Suprapubic skin (tissue), 4 donors: ENCODE measurements at regions not wholly inside any gene's neighbourhood (a gene's known extent, or its start where the extent isn't known, plus 50 kb on each side); places are given as distances from the start of the nearest gene placed in this dataset.
"Not testable (repeated sequence)": the region's sequence is repeated elsewhere in the genome, so short reads cannot be mapped to it uniquely, and the experiment has no call there.

ENCODE experiments used
- CTCF ChIP-seq, 2 donors: fragments of 200-600 bp in 1 of 2; fragments of 450-650 bp in 1 of 2; sonication (generic) in 1 of 2; IDR thresholded peaks; one replicate each; pipeline ENCODE4 v1.5.1; 2016 to 2019; ENCODE audit warnings: antibody characterized with exemption in 2 of 2, mild to moderate bottlenecking in 1 of 2, moderate library complexity in 1 of 2
- EP300 ChIP-seq: sonication (generic); formaldehyde crosslinking; IDR thresholded peaks from one replicate; pipeline ENCODE4 v1.6.1; 2017; ENCODE audit warnings: antibody characterized with exemption
- POLR2AphosphoS5 ChIP-seq, 3 donors: sonication (generic); formaldehyde crosslinking; IDR thresholded peaks; one replicate each; pipeline ENCODE4 v1.6.1; 2017; ENCODE audit warnings: antibody characterized with exemption in 3 of 3

DNA sequence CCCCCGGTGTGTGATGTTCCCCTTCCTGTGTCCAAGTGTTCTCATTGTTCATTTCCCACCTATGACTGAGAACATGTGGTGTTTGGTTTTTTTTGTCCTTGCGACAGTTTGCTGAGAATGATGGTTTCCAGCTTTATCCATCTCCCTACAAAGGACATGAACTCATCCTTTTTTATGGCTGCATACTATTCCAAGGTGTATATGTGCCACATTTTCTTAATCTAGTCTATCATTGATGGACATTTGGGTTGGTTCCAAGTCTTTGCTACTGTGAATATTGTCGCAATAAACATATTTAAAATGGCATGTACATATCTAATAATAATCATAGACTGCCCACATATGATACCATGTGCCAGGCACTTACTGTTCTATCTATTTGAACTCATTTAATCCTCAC, 491.0 kb downstream of the MED13L start:
- TF ChIP-seq CTCF (IDR thresholded peaks at IDR 0.05); POLR2AphosphoS5 (IDR thresholded peaks at IDR 0.05); EP300: not testable (repeated sequence)
